Stimulated activated CD4-positive, alpha-beta T cell treated with anti-CD3 and anti-CD28 coated beads, Interleukin-4, amount 100 ng/mL, for 4 hours (primary cell): ENCODE measurements at regions not wholly inside any gene's neighbourhood (a gene's known extent, or its start where the extent isn't known, plus 50 kb on each side); places are given as distances from the start of the nearest gene placed in this dataset.
"Not testable (repeated sequence)": the region's sequence is repeated elsewhere in the genome, so short reads cannot be mapped to it uniquely, and the experiment has no call there.

ENCODE experiments used
- DNase-seq, 2 experiments: peaks; one replicate each; pipeline ENCODE4 v3.0.0-alpha.2; 2020

DNA sequence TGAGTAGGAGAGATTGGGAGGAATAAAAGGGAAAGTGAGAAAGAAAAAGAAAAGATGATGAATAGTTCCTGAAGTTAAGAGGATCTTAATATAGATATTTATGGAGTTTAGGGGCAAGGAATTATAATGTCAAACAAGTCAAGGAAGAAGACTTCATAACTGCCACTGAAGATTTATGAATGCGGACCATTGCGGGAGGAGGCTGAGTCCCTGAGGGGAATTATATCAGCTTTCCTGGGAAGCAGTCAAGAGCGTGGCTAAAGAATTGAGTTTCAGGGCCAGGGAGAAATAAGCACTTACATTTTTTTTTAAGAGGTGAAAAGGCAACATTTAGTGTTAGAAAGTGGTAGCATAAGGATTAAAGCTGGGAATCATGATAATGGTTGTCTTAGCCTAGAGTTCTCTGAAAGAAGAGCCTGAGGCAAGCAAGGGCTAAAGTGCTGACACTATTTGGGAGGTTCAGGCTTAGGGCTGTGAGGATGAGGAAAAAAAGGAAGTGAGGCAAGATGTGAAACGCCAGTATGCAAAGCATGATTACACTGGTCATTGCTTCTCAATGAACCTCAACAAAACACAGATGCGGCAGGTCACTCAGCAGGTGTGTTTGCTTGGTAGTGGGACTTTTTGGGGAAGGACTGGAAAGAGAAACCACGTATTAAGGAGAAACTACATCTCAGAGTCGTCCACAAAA lies 217.1 kb downstream of the SLC4A3 start:
- no peak for DNase-seq

DNA sequence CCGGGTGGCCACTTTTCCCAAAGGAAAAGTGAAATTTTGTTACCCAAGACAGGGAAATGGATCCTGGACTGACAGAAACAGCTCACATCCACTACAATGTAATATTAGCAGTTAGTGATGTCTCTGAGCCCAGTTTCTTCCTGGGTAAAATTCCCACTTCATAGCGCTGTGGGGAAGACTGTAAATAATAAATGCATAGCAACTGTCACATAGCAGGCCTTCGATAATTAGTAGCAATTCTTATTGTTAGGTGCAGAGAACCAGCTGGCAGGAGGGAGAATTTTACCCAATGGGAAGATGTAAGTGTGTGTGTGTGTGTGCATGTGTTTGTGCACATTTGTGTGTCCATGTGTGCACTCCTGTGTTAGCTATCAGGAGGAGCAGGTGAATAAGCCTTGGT lies 221.5 kb downstream of the SLC4A3 start:
- no peak for DNase-seq

DNA sequence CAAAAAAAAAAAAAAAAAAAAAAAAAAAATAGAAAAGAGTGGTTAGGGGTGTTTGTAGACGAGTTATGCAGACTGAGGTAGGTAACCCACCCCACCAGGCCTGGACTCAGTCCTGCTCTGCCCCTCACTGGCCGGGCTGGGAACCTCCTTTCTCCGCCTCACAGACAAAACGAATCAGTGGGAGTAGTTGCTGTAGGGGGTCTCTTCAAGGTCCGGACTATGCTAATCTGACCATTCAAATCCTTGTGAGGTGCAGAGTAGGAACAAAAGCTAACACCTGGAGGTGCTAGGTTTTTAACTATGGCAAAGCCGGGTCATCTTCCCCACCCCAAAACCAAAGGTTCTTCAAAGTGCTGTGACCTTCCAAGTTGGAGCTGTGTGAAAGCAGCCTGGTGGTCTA lies 223.7 kb downstream of the SLC4A3 start:
- DNase-seq, result no peak

GRCh38 chr2:219851801-219852481 lies 224.5 kb downstream of the SLC4A3 start:
- no peak for DNase-seq

DNA sequence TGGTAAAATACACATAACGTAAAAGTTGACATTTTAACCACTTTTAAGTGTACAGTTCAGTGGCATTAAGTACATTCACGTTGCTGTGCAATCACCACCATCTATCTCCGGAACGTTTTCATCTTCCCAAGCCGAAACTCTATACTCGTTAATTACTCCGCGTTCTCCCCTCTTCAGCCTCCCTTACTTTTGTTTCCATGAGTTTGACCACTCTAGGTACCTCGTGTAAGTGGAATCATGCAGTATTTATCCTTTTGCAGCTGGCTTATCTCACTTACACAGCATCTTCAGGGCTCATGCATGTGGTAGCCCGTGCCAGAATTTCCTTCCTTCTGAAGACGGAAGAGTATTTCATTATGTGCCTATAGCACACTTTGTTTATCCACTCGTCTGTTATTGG lies 225.2 kb downstream of the SLC4A3 start:
- no peak for DNase-seq

GRCh38 chr2:219856602-219857001 lies 229.2 kb downstream of the SLC4A3 start:
- DNase-seq, result no peak

- DNase-seq, result no peak
These were observed 230.3 kb downstream of the SLC4A3 start for GRCh38 chr2:219857751-219858150.

DNA sequence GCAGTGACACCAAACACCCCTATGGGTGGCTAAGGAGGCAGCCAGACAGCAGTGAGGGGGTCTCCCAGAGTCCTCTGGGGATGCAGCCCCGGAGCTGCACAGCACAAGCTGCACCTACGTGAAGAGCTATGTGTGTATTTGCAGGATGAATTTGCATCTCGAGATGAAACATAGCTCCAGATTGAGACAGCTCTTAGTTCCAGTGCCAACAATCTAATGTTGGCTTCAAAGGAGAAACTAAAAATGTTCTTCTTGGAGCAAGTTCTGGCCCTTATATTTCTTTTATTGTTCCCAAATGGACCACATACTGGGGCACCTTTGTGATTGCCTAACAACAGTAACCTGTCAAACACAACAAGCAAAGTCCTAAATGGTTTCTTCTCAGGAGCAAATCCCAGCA lies 233.9 kb downstream of the SLC4A3 start:
- no peak for DNase-seq

DNA sequence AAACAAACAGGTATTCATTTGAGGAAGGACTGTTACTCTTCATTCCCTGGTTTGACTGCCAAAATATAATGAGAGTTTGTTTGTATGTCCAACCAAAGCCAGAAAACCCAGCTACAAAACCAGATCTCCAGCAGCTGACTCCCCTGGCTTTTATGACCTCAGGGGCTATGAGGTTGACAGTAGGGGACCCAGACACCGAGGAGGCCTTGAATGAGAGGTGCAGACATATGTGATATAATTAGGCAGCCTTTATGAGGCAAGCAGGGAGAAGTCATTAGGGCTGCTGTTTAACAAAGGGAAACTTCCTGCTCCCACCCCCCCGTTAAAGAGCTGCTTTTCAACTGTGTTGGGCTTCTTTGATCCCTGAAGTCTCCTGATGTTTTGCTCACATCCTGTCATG lies 236.7 kb downstream of the SLC4A3 start:
- DNase-seq, result no peak

DNA sequence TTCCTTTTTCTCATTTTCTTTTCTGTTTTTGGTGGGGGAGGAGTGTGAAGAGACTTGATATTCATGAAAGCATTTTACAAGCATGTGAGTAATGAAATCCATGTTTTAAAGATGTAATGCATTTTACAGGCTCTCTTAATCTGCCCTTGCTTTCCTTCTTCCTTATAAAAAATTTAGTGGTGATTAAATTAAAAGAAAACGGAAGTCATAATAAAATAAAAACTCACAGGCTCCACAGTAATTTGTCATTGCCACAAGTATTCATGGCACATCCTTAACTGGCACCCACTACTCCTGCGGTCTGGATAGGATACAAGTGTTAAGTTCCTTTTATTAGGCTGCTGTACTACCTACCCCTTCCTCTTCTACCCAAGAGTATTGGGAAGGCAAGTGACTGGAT lies 241.2 kb downstream of the SLC4A3 start:
- no peak for DNase-seq

GRCh38 chr2:219870041-219870440 lies 242.6 kb downstream of the SLC4A3 start:
- DNase-seq, result no peak

- no peak for DNase-seq
These were observed 243.9 kb downstream of the SLC4A3 start for GRCh38 chr2:219871351-219871750.

DNA sequence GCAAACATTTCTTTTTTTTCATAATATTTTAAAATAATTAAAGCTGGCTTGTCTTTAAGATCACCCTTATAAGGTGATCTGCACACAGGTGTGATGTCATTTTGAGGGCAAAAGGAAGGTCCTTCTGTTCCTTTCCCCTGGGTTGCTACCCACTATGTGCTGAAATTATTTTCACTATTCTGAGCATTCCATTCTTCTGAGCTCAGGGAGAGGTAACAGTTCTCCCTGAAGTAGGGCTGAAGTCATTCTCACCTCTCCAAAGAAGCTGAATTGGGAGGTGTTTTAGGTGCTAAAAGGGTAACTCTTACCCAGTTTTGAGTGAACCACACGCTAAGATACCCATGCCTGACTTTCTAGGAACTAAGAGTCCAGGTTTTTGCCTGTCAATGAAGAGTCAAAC lies 247.6 kb downstream of the SLC4A3 start:
- no peak for DNase-seq

DNA sequence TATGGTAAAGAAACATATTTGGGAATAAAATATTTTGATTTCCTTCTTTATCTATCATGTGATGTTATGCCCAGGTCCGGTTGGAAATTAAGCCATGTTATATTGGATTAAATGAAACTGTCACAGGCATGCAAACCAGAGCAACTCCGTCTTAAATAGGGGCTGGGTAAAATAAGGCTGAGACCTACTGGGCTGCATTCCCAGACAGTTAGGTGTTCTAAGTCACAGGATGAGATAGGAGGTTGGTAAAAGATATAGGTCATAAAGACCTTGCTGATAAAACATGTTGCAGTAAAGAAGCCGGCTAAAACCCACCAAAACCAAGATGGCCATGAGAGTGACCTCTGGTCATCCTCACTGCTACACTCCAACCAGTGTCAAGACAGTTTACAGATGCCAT lies 248.6 kb downstream of the SLC4A3 start:
- DNase-seq, result not testable (repeated sequence)

DNA sequence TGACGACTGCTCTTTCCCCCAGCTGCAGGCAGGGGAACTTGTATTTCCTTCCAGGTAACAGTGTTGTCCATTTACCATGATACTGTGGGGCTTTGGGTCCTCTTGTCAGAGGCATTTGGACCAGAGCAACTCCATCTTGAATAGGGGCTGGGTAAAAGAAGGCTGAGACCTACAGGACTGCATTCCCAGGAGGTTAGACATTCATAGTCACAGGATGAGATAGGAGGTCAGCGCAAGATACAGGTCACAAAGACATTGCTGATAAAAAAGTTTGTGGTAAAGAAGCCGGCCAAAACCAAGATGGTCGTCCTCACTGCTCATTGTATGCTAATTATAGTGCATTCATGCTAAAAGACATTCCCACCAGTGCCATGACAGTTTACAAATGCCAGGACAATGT lies 249.5 kb downstream of the SLC4A3 start:
- no peak for DNase-seq

- no peak for DNase-seq
These were observed 250.3 kb downstream of the SLC4A3 start for GRCh38 chr2:219877728-219878127.

DNA sequence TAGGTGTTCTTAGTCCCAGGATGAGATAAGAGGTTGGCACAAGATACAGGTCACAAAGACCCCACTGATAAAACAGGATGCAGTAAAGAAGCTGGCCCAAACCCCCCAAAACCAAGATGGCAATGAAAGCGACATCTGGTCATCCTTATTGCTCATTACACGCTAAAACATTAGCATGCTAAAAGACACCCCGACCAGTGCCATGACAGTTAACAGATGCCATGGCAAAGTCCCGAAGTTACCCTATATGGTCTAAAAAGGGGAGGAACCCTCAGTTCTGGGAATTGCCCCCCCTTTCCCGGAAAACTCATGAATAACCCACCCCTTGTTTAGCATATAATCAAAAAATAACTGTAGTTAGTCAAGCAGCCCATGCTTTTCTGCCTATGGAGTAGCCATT lies 251.1 kb downstream of the SLC4A3 start:
- DNase-seq, result no peak

GRCh38 chr2:219881851-219882250 lies 254.4 kb downstream of the SLC4A3 start:
- no peak for DNase-seq

- no peak for DNase-seq
These were observed 259.2 kb downstream of the SLC4A3 start for GRCh38 chr2:219886615-219887014.

DNA sequence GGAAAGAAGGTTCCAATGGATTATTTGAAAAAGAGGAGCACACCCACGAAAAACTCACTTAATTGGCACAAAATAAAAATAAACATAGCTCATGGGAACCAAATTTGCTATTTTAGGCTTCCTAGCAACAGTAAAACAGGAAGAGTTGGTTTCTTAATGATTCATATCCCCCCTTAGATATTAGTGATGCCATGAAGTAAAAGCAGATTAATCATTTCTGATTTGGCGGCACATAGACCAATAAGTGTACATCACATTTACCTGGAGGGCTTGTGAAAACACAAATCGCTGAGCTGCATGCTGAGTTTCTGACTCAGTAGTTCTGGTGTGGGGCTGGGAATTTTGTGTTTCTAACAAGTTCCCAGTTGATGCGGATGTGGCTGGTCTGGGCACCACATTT lies 260.4 kb downstream of the SLC4A3 start:
- DNase-seq, result no peak

GRCh38 chr2:219893541-219893940 lies 266.1 kb downstream of the SLC4A3 start:
- no peak for DNase-seq

DNA sequence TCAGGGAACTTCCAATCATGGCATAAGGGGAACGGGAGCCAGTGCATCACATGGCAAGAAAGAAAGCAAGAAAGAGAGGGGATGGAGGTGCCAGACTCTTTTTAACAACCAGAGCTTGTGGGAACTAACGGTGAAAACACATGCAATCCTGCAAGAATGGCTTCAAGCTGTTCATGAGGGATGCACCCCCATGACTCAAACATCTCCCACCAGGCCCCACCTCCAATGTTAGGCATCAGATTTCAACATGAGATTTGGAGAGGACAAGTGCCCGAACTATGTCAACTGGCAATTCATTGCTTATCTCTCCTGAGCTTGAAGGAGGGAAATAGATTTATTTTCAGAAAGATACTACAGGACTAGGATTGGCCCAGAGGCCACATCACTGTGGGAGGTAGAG lies 270.0 kb downstream of the SLC4A3 start:
- DNase-seq, result no peak

- no peak for DNase-seq
These were observed 273.7 kb downstream of the SLC4A3 start for GRCh38 chr2:219901155-219901554.

GRCh38 chr2:219902891-219903552 lies 275.6 kb downstream of the SLC4A3 start:
- DNase-seq, result no peak
